Stimulated activated CD8-positive, alpha-beta memory T cell treated with anti-CD3 and anti-CD28 coated beads, Interleukin-12 subunit alpha, Interleukin-12 subunit beta, amount 100 ng/mL, for 1 hour (primary cell): ENCODE measurements at regions not wholly inside any gene's neighbourhood (a gene's known extent, or its start where the extent isn't known, plus 50 kb on each side); places are given as distances from the start of the nearest gene placed in this dataset.
"Not testable (repeated sequence)": the region's sequence is repeated elsewhere in the genome, so short reads cannot be mapped to it uniquely, and the experiment has no call there.

ENCODE experiments used
- DNase-seq: peaks from one replicate; pipeline ENCODE4 v3.0.0-alpha.2; 2020; ENCODE audit warnings: low read depth

DNA sequence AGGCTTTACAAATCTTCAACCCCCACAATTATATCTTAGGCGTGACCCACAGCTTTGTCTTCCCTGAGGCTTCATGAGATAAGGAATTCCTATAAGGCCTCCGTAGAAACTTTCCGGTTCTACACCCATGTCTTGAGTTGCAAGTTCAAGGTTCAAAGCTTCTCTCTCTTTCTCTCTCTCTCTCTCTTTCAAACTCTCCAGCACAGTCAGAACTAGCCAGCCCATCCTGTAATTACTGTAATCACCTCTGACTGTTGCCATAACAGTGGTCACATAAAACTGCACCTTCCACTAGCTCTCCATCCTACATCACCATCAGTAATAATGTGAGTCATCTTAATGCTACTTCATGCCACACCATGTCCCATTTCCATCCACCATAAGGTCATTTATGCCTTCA is 90.0 kb upstream of the NFASC start:
- no peak for DNase-seq

GRCh38 chr1:204782118-204782700 is 88.5 kb upstream of the NFASC start:
- no peak for DNase-seq

GRCh38 chr1:204785023-204785422 is 85.6 kb upstream of the NFASC start:
- DNase-seq: not testable (repeated sequence)

DNA sequence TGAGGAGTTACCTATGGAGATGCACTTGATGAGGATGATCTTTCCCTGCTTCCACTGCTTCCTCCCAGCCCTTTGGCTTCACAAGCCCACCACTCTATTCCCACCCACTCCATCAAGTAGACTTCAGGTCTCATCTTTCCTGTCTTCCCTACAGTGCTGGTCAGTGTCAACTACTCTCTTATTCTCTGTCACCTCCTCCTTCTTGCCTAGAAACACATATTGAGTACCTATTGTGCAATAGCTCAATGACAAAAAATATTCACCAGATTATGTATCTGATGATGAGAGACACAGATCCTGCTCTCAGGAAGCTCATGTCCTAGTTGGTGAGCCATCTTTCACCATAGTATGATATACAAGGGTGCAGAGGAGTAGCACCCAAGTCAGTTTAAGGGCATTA is 82.2 kb upstream of the NFASC start:
- DNase-seq: no peak

DNA sequence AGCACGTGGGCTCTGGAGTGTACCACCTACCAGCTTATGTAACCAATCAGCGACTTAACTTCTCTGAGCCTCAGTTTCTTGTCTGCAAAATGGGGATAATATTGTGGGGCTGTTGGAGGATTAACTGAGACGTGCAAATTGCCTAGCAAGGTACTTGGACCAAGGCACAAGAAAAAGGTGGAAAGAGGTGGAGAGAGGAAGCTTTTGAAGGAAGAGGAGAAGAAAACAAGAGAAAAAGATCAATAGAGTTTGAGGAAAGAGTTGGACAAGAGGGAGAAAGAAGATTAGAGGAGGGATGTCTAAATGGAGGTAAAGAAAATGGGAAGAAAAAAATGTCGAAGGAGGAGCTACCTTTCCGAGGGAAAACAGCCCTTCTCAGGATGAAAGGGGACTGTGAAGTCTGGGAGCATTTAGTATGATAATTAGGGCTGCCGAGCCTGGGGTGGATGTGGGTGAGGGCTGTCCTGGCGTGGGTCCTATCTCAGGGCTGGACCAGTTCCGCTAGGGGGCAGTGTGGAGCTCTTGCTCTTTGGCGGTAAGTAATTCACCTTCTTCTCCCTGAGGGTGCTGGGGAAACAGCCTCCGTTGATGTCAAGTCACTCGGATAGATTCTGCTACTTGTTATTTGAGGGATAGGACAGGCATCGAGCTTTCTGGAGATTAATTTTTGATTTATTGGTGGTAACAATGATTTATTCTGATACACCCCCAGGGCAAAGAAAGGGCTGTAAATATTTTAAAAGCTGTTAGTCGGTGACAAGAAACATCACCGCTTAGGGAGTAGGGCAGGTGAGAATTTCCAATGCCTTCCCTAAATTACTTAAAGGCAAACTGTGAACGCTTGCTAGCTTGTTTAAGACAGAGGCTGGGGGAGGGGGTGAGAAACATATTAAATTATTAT is 79.0 kb upstream of the NFASC start:
- peak; percentile 69 for DNase-seq

DNA sequence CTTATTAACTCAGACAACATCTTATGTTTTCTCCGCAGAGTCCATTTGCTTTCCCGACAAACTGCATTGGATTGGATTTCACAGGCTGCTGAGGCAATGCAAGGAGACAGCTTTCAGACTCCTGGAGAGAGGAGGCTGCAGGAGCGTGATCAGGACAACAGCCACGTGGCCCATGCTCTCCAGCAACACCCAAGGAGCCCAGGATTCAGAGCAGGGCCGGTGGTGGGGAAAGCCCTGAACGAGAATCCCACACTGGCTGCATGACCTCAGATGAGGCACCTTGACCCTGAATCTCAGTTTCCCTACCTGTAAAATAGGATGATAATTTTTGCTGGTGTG is 78.3 kb upstream of the NFASC start:
- DNase-seq: no peak

DNA sequence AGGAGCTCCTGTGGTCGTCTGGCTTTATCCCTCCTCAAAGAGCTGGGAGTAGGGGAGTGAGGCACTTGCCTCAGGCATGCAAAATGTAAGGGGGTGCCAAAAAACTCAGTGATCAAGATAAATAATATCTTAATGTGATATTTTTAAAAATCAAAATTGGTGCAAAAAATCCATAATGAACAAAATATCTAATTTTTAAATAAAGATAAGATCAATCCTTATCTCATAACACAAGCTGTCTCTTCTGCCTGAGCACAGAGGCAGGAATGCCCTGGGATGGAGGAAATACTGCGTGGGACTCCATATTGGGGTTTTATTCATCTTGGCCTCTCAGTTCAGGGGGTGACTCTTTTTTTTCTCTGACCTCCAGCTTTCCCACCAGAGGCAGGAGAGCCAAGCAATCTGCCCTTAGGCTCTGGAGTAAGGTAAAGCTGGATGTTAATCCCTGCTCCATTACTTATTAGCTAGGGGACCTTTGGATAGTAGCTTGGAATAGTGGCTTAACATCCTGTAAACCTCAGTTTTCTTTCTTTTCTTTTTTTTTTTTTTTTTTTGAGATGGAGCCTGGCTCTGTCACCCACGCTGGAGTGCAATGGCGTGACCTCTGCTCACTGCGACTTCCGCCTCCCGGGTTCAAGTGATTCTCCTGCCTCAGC is 77.3 kb upstream of the NFASC start:
- no peak for DNase-seq

DNA sequence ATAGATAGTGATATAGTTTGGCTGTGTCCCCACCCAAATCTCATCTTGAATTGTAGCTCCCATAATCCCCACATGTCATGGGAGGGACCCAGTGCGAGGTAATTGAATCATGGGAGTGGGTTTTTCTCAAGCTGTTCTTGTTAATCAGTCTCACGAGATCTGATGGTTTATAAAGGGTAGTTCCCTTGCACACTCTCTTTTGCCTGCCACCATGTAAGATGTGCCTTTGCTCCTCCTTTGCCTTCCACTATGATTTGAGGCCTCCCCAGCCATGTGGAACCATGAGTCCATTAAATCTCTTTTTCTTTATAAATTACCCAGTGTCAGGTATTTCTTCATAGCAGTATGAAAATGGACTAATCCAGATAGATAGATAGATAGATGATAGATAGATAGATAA is 73.8 kb upstream of the NFASC start:
- DNase-seq: not testable (repeated sequence)

GRCh38 chr1:204797401-204797800 is 73.3 kb upstream of the NFASC start:
- DNase-seq: no peak

DNA sequence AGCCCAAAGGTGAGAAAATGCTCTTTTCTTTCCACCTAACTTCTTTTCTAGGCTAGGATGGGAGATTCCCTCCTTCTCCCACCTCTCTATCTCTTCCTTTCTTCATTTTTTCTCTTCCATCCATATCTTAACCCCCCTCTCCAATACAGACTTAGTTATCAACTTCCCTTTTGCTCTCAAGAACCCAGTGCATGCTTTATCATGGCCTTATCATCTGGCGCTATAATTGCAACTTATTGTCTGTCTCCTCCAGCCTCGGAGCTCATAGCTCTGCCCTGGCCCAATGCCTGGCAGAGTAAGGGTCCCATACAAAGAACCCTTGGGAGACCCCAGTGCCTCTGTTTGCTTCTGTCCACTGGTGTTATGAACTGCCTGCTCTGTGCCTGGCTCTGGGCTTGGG is 71.0 kb upstream of the NFASC start:
- DNase-seq: no peak

DNA sequence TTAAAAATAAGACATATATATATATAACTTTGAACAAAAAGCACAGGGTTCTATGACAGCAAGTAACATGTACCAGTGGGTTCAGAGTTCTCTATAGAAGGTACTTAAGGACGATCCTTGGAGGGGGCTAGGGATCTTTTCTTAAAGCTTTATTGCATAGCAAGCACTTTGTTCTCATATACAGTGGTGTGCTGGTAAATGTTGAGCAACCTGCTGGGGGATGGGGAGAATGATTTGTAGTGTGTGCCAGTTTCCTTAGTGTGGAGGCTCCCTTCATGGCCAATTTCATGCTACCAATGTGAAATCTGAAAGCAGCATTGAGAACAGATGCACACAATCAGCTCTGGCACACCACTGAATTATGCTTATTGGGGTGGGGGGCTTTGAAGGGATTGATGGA is 69.5 kb upstream of the NFASC start:
- DNase-seq: no peak

DNA sequence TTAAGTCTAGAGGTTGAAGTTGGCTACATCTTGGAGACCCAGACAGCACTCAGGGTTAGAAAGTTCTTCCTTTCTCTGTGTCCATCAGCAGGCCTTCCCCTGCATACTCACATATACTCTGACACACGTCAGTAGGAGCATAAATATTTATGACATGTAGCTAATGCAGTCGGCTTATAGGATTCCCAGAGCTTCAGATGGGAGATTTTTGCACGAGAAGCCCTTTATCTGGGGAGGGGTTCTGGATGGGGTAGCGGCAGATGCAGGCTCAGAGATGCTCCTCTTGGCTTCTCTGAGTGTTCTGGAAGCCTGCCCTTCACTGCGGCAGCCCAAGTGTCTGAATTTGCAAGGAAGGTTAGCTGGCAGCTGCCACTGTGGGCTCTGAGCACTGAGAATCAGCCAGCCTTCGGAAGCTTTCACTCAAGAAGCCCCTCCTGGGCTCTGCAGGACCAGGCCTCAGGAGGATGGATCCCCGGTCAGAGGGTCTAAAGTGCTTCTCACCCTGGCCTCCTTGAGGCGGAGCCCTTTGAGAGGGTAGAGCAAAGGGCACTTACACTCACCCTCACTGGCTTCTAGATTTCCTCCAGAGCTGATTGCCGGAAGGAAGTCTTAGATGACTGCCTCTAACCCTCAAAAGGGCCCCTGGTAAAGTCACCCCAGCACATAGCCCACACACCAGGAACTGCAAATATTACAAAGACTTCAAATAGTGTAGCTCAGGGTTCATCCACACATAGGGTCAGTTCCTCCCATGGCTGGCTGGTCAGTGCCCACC is 68.1 kb upstream of the NFASC start:
- DNase-seq: no peak

DNA sequence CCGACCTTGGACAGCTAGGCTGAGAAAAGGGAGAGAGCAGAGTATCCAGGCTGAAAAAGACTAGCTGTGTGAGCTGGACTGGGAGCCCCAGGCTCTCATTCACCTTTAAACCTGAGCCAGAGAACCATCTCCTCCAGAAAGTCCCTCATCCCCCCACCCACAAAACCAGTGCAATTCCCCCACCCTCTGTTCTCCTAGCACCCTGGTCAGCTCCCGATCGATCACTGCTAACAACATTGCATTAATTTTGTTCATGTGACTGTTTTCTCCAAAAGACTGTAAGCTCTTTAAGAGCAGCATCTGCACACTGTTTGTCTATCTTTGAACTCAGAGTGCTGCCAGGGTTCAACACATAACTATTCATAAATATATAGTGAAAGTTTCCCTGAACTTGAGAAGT is 67.1 kb upstream of the NFASC start:
- no peak for DNase-seq

DNA sequence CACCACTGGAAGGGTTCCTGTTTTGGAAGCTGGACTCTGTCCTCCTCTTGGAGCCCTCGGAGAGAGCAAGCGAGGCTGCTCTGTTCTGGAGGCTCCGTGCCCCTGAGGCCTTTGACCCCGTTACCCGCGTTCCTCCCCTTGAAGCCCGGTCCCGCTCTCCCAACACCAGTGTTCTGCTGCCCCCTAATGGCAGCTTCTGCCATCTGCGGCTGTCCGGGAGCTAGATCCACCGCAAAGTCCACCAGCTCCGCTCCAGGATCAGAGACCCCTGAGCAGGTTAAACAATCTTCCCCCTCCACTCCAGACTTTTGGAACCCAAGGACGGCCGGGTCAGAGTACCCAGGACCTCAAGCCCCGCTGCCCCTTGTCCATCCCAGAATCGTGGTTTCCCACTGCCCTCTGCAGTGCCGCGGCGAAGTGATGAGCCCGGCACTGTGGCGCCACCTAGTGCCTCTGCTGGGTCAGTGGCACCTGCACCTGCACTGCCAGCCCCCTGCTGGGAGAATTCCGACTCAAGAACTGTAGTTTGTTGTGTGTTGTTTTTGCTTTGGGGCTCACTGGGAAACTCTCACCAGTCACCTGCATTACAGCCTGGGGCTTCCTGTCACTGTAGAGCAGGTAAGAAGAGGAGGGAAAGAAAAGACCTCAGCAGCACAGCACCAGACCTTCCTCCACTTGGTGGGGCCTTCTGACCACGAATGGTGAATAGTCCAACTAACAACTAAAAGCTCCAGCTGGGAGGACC is 63.5 kb upstream of the NFASC start:
- peak; percentile 65 for DNase-seq

- DNase-seq: no peak
These were observed 61.2 kb upstream of the NFASC start for GRCh38 chr1:204809488-204809887.

- DNase-seq: no peak
These were observed 57.8 kb upstream of the NFASC start for GRCh38 chr1:204812842-204813241.

GRCh38 chr1:204813522-204813921 is 57.1 kb upstream of the NFASC start:
- DNase-seq: no peak

DNA sequence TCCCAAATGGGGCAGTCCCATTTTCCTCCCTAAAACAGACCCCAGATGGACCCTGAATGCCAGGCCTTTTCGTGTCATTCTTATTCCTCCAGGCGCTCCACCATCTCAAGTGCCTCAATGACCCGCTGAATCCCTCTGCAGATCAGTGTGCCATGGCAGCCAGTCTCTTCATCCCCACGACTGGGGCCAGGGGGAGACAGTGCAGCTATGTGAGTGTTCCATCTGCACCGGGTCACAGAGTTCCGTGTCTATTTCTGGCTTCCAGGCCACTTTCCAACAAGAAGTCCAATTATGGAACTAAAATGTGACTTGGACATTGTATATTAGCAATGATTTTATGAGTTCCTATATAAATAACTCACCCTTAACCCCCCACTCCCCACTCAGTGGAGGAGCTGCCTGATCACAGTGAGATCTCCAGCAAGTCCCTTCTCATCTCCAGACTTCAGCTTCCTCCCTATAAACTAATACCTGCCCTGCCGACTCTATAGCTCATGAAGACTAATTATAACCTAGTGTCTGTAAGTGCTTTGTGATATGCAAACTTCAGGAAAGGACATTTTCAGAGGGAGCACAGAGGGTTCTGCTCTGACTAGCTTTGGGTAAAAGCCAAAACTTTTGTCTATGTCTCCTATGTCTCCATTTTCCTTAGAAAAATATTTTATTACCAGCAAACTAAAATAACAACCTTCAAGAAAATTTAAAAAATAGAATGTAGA is 56.3 kb upstream of the NFASC start:
- no peak for DNase-seq

GRCh38 chr1:204817341-204817740 is 53.3 kb upstream of the NFASC start:
- DNase-seq: no peak

DNA sequence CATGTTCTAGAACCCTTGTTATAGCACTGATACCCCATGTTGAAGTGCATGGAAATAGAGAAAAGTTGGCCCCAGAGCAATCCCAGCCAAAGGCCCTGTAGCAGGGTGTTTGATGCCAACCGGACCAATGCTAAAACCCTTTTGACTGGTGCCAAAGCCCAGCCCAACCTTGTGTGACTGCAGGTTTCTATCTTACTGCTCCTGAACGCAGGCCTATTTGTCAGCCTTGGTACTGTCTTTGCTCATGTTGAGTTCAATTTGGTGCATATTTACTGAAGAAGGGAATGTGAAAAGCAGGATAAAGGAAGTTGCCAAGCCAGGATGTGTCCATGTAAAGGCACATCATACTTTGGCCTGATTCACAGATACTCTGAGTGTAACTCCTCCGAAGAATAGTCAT is 51.7 kb upstream of the NFASC start:
- no peak for DNase-seq

DNA sequence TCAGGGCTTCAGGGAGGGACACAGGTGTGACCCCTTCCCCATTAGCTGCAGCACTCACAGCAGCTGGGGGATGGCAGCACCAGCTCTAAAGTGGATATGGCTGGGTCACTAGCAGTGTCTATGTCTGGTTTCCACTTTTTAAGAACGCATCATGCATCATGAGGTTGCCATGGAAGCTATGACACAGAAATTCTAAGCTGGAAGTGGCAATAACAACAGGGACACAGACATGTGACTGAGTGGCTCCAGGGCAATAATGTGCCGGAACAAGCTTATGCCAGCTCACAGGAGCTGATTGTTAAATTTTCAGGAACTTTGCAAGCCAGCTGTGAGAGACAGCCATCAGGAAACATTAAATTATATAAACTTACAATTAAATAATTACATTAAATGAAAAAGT is 51.2 kb upstream of the NFASC start:
- no peak for DNase-seq
